Osteocyte (in vitro differentiated cells): ENCODE measurements at regions not wholly inside any gene's neighbourhood (a gene's known extent, or its start where the extent isn't known, plus 50 kb on each side); places are given as distances from the start of the nearest gene placed in this dataset.

Experiments used
- DNase-seq: peaks from one replicate; pipeline ENCODE4 v3.0.0; 2021; ENCODE audit warnings: mixed read lengths; ENCODE audit not compliant: unreplicated experiment; ENCODE audit errors: extremely low spot score
- H3K27ac Mint-ChIP-seq: one replicate; pipeline ENCODE4 v1.8.0; 2021; ENCODE audit warnings: mild to moderate bottlenecking, mixed read lengths; ENCODE audit not compliant: unreplicated experiment
- H3K27me3 Mint-ChIP-seq: one replicate; pipeline ENCODE4 v1.8.0; 2021; ENCODE audit warnings: mixed read lengths; ENCODE audit not compliant: unreplicated experiment
- H3K36me3 Mint-ChIP-seq: one replicate; pipeline ENCODE4 v1.8.0; 2021; ENCODE audit warnings: mixed read lengths; ENCODE audit not compliant: unreplicated experiment
- H3K4me1 Mint-ChIP-seq: one replicate; pipeline ENCODE4 v1.8.0; 2021; ENCODE audit warnings: mixed read lengths; ENCODE audit not compliant: unreplicated experiment
- H3K4me3 Mint-ChIP-seq: one replicate; pipeline ENCODE4 v1.8.0; 2021; ENCODE audit warnings: mild to moderate bottlenecking, moderate library complexity, mixed read lengths; ENCODE audit not compliant: unreplicated experiment
- H3K9me3 Mint-ChIP-seq: one replicate; pipeline ENCODE4 v1.8.0; 2021; ENCODE audit warnings: mixed read lengths; ENCODE audit not compliant: unreplicated experiment
- TF ChIP-seq, protein P1 (sequence below): fragments of 200-600 bp; sonication (generic); IDR thresholded peaks from 2 replicates; pipeline ENCODE4 v1.5.0; 2021; ENCODE audit warnings: antibody characterized with exemption, mild to moderate bottlenecking, moderate library complexity

- Mint-ChIP-seq H3K27ac (no peak overlapping the region), H3K4me1 (no peaks in the 10 kb centered on the region), H3K9me3 (no peaks in the 10 kb centered on the region), H3K27me3 (no peaks in the 10 kb centered on the region), H3K36me3 (no peaks in the 10 kb centered on the region), H3K4me3 (no peak overlapping the region)
- DNase-seq, result no peak
- TF ChIP-seq, protein P1, sequence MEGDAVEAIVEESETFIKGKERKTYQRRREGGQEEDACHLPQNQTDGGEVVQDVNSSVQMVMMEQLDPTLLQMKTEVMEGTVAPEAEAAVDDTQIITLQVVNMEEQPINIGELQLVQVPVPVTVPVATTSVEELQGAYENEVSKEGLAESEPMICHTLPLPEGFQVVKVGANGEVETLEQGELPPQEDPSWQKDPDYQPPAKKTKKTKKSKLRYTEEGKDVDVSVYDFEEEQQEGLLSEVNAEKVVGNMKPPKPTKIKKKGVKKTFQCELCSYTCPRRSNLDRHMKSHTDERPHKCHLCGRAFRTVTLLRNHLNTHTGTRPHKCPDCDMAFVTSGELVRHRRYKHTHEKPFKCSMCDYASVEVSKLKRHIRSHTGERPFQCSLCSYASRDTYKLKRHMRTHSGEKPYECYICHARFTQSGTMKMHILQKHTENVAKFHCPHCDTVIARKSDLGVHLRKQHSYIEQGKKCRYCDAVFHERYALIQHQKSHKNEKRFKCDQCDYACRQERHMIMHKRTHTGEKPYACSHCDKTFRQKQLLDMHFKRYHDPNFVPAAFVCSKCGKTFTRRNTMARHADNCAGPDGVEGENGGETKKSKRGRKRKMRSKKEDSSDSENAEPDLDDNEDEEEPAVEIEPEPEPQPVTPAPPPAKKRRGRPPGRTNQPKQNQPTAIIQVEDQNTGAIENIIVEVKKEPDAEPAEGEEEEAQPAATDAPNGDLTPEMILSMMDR, result no peak
These were observed 540.6 kb upstream of the HTR2A start for GRCh38 chr13:47437406-47437805.

- Mint-ChIP-seq H3K4me3 (no peak overlapping the region), H3K36me3 (no peaks in the 10 kb centered on the region), H3K27me3 (no peaks in the 10 kb centered on the region), H3K27ac (no peak overlapping the region), H3K4me1 (no peaks in the 10 kb centered on the region), H3K9me3 (no peaks in the 10 kb centered on the region)
- no peak for DNase-seq
- TF ChIP-seq, protein P1, result no peak
These were observed 536.7 kb upstream of the HTR2A start for GRCh38 chr13:47433461-47434005.

DNA sequence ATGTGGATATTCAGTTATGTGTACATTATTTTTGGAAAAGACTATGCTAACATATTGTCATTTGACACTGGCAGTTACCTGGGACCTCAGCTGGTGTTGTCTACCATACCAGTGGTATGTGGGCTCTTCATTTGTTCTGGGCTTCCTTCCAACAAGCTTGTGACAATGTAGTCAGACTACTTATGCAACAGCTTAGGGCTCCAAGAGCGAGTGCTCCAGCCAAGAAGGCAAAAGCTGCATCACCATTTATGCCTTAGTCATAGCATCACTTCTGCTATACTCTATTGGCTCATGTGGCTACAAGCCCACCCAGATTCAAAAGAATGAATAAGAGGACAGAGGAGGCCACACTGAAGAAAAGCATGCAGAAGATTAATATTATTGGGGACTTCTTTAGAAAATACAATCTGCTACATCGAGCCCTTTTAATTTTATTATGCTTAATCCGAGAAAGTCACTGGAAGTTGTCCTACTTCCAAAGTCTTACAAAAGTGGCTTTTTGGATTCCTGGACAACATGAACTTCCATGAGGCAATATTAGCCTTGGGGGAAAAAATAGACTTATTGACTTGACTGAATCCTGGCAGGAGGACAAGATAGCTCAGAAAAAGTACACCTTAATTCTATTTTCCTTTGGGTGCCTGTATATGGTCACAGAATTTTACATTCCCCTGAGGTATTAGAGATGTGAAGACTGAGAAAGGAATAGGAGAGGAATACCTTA lies 529.4 kb upstream of the HTR2A start:
- TF ChIP-seq, protein P1, result no peak
- DNase-seq, result no peak
- no peaks in the 10 kb centered on the region for H3K27me3 Mint-ChIP-seq

GRCh38 chr13:47421525-47421924 lies 524.7 kb upstream of the HTR2A start:
- Mint-ChIP-seq H3K9me3 (peaks cover 10% of the 10 kb centered on the region), H3K36me3 (no peaks in the 10 kb centered on the region), H3K4me1 (no peaks in the 10 kb centered on the region), H3K27ac (no peak overlapping the region), H3K27me3 (no peaks in the 10 kb centered on the region), H3K4me3 (no peak overlapping the region)
- no peak for DNase-seq
- TF ChIP-seq, protein P1, result no peak

More for the DNA sequence above, 529.4 kb upstream of the HTR2A start:
- peaks cover 2% of the 10 kb centered on the region for H3K9me3 Mint-ChIP-seq
- no peaks in the 10 kb centered on the region for H3K4me1 Mint-ChIP-seq
- no peak overlapping the region for H3K27ac Mint-ChIP-seq
- no peaks in the 10 kb centered on the region for H3K36me3 Mint-ChIP-seq
- no peak overlapping the region for H3K4me3 Mint-ChIP-seq

DNA sequence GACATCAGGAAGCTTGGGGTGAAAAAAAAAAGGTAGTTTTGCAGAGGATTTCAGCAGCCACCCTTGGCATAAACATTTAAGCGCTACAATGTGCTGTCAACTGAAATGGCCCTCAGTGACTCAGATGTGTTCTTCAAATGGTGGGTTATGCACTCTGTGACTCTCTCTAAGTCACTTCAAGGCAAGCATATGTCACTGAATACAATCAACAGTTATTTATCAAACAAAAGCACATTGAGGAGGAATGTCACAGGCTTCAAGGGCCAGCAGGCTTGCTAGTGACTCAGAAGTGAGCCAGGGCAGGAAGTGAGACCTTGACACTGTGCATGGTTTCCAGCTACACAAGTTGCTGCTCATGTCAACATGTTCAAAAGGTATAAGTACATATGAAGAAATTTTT lies 523.7 kb upstream of the HTR2A start:
- TF ChIP-seq, protein P1, result no peak
- H3K27ac Mint-ChIP-seq, result no peak overlapping the region
- no peak for DNase-seq

More for the DNA sequence above, 523.7 kb upstream of the HTR2A start:
- Mint-ChIP-seq H3K9me3 (peaks cover 10% of the 10 kb centered on the region), H3K4me1 (no peaks in the 10 kb centered on the region), H3K4me3 (no peak overlapping the region), H3K27me3 (no peaks in the 10 kb centered on the region), H3K36me3 (no peaks in the 10 kb centered on the region)
